ENCODE measurements at regions not wholly inside any gene's neighbourhood (a gene's known extent, or its start where the extent isn't known, plus 50 kb on each side); places are given as distances from the start of the nearest gene placed in this dataset.

GRCh38 chr2:118177884-118178283, 89.6 kb downstream of the INSIG2 start:
- no peak for TF ChIP-seq CBFB (CRISPR knock-in tag; IDR thresholded peaks at IDR 0.05; ENCODE audit: low read depth)
- TF ChIP-seq, protein P1, sequence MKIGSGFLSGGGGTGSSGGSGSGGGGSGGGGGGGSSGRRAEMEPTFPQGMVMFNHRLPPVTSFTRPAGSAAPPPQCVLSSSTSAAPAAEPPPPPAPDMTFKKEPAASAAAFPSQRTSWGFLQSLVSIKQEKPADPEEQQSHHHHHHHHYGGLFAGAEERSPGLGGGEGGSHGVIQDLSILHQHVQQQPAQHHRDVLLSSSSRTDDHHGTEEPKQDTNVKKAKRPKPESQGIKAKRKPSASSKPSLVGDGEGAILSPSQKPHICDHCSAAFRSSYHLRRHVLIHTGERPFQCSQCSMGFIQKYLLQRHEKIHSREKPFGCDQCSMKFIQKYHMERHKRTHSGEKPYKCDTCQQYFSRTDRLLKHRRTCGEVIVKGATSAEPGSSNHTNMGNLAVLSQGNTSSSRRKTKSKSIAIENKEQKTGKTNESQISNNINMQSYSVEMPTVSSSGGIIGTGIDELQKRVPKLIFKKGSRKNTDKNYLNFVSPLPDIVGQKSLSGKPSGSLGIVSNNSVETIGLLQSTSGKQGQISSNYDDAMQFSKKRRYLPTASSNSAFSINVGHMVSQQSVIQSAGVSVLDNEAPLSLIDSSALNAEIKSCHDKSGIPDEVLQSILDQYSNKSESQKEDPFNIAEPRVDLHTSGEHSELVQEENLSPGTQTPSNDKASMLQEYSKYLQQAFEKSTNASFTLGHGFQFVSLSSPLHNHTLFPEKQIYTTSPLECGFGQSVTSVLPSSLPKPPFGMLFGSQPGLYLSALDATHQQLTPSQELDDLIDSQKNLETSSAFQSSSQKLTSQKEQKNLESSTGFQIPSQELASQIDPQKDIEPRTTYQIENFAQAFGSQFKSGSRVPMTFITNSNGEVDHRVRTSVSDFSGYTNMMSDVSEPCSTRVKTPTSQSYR (CRISPR knock-in tag; IDR thresholded peaks at IDR 0.05): no peak
- TF ChIP-seq NR2C2 (CRISPR knock-in tag; IDR thresholded peaks at IDR 0.05): no peak
- TF ChIP-seq, protein P2, sequence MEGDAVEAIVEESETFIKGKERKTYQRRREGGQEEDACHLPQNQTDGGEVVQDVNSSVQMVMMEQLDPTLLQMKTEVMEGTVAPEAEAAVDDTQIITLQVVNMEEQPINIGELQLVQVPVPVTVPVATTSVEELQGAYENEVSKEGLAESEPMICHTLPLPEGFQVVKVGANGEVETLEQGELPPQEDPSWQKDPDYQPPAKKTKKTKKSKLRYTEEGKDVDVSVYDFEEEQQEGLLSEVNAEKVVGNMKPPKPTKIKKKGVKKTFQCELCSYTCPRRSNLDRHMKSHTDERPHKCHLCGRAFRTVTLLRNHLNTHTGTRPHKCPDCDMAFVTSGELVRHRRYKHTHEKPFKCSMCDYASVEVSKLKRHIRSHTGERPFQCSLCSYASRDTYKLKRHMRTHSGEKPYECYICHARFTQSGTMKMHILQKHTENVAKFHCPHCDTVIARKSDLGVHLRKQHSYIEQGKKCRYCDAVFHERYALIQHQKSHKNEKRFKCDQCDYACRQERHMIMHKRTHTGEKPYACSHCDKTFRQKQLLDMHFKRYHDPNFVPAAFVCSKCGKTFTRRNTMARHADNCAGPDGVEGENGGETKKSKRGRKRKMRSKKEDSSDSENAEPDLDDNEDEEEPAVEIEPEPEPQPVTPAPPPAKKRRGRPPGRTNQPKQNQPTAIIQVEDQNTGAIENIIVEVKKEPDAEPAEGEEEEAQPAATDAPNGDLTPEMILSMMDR (IDR thresholded peaks at IDR 0.05): no peak
- TF ChIP-seq AFF4 (CRISPR knock-in tag; IDR thresholded peaks at IDR 0.05; ENCODE audit: borderline replicate concordance): no peak

All from WTC11 (cell line).